Cardiac muscle cell (in vitro differentiated cells and primary cell): ENCODE measurements at regions not wholly inside any gene's neighbourhood (a gene's known extent, or its start where the extent isn't known, plus 50 kb on each side); places are given as distances from the start of the nearest gene placed in this dataset.

Experiments
- DNase-seq, 2 donors: peaks; one replicate each; pipeline versions ENCODE4 v3.0.0 to v3.0.0-alpha.2; 2010 to 2017; ENCODE audit warnings: low read depth in 1 of 2, low spot score in 1 of 2
- H3K27ac ChIP-seq: fragments of 200-600 bp; sonication (generic); 2 replicates; pipeline ENCODE4 v1.5.1; 2016
- H3K27me3 ChIP-seq: fragments of 200-600 bp; sonication (generic); 2 replicates; pipeline ENCODE4 v1.6.0; 2016; ENCODE audit warnings: control low read depth
- H3K36me3 ChIP-seq: fragments of 200-600 bp; sonication (generic); 2 replicates; pipeline ENCODE4 v1.5.1; 2016; ENCODE audit warnings: control low read depth
- H3K4me1 ChIP-seq: fragments of 200-600 bp; sonication (generic); 2 replicates; pipeline ENCODE4 v1.8.1; 2017; ENCODE audit warnings: low read depth, mild to moderate bottlenecking, mixed run types
- H3K4me3 ChIP-seq: fragments of 200-600 bp; sonication (generic); 2 replicates; pipeline ENCODE4 v1.5.1; 2016; ENCODE audit warnings: mild to moderate bottlenecking
- H3K9me3 ChIP-seq: fragments of 200-600 bp; sonication (generic); 2 replicates; pipeline ENCODE4 v1.5.1; 2017; ENCODE audit warnings: low read depth, mild to moderate bottlenecking, control low read depth
- CTCF ChIP-seq: IDR thresholded peaks from 2 replicates; pipeline ENCODE4 v1.5.1; 2012; ENCODE audit warnings: low read depth, mild to moderate bottlenecking, low read length

- H3K4me1 ChIP-seq: no peaks in the 10 kb centered on the region
- no peak for TF ChIP-seq CTCF
- DNase-seq: no peak
- no peaks in the 10 kb centered on the region for H3K9me3 ChIP-seq
- H3K4me3 ChIP-seq: no peak overlapping the region
- no peak overlapping the region for H3K27ac ChIP-seq
- H3K36me3 ChIP-seq: no peaks in the 10 kb centered on the region
- H3K27me3 ChIP-seq: no peaks in the 10 kb centered on the region
Observed at GRCh38 chr4:144799486-144799885, 153.5 kb downstream of the HHIP start.

- Histone ChIP-seq H3K4me1 (no peaks in the 10 kb centered on the region), H3K4me3 (no peak overlapping the region), H3K9me3 (no peaks in the 10 kb centered on the region), H3K36me3 (no peaks in the 10 kb centered on the region), H3K27me3 (no peaks in the 10 kb centered on the region), H3K27ac (no peak overlapping the region)
- TF ChIP-seq CTCF: no peak
- peak in 1 of 2 donors; percentile 37 for DNase-seq
Observed at GRCh38 chr4:144801731-144802130, 155.8 kb downstream of the HHIP start.

- H3K36me3 ChIP-seq: no peaks in the 10 kb centered on the region
- no peaks in the 10 kb centered on the region for H3K4me1 ChIP-seq
- H3K27ac ChIP-seq: no peak overlapping the region
- DNase-seq: no peak
- no peaks in the 10 kb centered on the region for H3K9me3 ChIP-seq
- H3K27me3 ChIP-seq: no peaks in the 10 kb centered on the region
- TF ChIP-seq CTCF: no peak
- H3K4me3 ChIP-seq: no peak overlapping the region
Observed at GRCh38 chr4:144808034-144808433, 162.1 kb downstream of the HHIP start.

- no peak for DNase-seq
- TF ChIP-seq CTCF: no peak
- peak overlapping the region; percentile 11 for H3K4me3 ChIP-seq
- no peaks in the 10 kb centered on the region for H3K36me3 ChIP-seq
- no peaks in the 10 kb centered on the region for H3K9me3 ChIP-seq
- H3K4me1 ChIP-seq: no peaks in the 10 kb centered on the region
- no peaks in the 10 kb centered on the region for H3K27me3 ChIP-seq
- no peak overlapping the region for H3K27ac ChIP-seq
Observed at GRCh38 chr4:144809056-144809640, 163.2 kb downstream of the HHIP start.

- Histone ChIP-seq H3K4me1 (no peaks in the 10 kb centered on the region), H3K4me3 (no peak overlapping the region), H3K27me3 (no peaks in the 10 kb centered on the region), H3K9me3 (no peaks in the 10 kb centered on the region), H3K27ac (no peak overlapping the region), H3K36me3 (no peaks in the 10 kb centered on the region)
- no peak for DNase-seq
- TF ChIP-seq CTCF: no peak
Observed at GRCh38 chr4:144816668-144817067, 170.7 kb downstream of the HHIP start.

GRCh38 chr4:144817081-144817480 is 171.1 kb downstream of the HHIP start:
- Histone ChIP-seq H3K9me3 (no peaks in the 10 kb centered on the region), H3K27me3 (no peaks in the 10 kb centered on the region), H3K4me3 (no peak overlapping the region), H3K36me3 (no peaks in the 10 kb centered on the region), H3K4me1 (no peaks in the 10 kb centered on the region), H3K27ac (no peak overlapping the region)
- no peak for DNase-seq
- no peak for TF ChIP-seq CTCF
